SKM-1 treated with dmso at 0.1 percent for 144 hours (cell line): ENCODE measurements at regions not wholly inside any gene's neighbourhood (a gene's known extent, or its start where the extent isn't known, plus 50 kb on each side); places are given as distances from the start of the nearest gene placed in this dataset.

Experiments
- DNase-seq: peaks from one replicate; lab custom pipeline; 2025; ENCODE audit not compliant: unreplicated experiment; lab: John Stamatoyannopoulos, UW

GRCh38 chr1:224486801-224487583 is 52.4 kb upstream of the WDR26 start:
- DNase-seq = no peak

- no peak for DNase-seq
Measured at GRCh38 chr1:224488806-224489499, 54.4 kb upstream of the WDR26 start.

DNA sequence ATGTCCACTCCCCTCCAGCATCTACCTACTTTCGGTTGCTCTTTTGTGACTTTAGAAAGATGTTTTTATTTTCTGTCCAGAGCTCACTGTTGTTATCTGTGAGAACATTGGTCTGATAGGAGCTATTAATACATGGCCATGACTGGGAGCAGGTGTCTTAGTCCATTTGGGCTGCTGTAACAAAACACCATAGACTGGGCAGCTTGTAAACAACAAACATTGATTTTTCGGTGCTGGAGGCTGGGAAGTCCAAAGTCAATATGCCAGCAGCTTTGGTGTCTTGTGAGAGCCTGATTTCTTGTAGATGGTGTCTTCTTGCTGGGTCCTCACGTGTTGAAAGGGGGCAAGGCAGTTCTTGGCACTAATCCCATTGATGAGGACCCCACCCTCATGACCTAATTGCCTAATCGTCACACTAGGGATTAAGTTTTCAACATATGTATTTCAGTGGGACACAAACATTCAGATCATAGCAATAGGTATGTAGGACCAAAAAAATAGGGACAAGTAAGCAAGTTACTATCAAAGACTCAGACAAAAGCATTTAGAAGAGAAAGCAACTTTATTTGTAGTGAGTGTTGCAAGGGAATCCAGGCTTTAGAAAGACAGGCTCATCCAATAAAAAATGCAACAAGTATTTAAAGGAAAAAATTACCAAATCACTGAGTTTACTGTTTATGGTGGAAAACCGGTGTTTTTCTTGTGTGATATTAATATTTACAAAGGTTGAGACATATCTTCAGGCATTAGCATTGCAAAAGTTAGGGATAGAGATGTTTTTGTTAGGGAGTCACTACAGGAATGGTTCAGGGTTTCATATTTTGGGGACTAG is 55.2 kb upstream of the WDR26 start:
- no peak for DNase-seq

DNA sequence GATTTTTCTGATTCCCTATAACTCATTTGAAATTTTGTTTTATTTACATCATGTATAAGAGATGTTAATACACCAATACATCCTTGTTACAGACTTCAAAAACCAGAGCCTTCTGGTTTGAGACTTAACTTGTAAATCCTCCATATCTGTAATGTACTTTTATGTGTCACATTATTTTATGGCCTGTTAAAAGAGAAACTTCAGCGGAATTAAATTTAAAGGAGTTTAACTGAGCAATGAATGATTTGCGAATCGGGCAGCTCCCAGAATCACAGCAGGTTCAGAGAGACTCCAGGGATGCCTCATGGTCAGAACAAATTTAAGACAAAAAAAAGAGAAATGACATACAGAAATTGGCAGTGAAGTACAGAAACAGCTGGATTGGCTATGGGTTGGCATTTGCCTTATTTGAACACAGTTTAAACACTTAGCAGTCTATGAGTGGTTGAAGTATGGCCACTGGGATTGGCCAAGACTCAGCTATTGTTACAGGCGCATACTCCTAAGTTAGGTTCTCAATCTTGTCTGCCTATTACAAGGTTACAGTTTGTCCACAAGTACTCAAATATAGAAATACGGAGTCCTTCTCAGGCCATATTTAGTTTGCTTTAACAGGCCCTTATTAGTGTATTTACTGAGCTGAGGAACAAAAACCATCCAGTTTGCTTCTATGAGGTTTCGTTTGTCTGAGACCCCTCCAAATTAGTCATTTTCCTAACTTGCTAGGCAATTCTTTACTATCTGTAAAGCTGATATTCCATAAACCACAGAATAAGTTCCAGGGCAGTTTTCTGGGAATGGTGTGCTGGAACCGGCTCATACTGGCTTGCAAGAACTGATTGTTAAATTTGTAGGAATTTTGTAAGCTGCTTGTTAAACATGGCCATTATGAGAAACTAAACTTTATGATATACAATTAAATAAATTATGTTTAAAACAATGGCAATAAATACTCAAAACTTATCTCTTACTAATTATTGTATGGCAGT is 56.2 kb upstream of the WDR26 start:
- DNase-seq = no peak

GRCh38 chr1:224492015-224492414 is 57.4 kb upstream of the WDR26 start:
- no peak for DNase-seq

DNA sequence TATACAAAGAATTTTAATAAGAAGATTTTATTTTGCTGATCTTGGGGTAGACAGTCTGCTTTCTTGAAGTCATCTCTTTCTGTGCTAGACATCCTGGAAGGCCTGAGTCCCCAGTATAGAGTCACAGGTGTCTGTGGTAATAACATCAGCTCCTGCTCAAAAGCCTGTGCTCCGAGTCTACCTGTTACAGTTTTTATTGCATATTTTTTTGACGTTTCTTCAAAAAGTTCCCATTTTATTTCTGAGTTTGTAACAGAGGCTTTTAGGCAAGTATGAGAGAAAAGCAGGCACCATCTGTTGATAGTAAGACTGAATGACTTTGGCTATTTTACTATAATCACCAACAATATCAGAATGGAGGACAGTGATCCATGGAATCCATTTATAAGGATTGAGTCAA is 58.0 kb upstream of the WDR26 start:
- no peak for DNase-seq

DNA sequence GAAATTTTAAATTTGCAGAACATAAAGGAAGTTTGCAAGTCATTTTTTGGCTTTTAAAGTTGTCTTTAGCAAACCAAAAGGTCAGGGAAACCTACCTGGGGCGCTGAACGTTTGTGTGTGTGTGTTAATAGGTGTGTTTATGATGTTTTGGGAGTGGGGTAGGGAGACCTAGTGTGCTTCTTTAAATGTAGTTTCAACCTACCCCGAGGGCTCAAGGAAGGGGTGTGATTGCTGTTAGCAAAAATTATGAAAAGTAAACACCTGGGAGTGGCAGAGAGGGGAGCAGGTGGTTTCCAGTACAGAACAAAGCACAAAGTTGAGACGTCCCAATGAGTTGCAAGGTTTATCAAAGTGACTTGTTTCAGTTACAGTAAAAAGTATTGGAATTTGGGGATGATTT is 58.7 kb upstream of the WDR26 start:
- no peak for DNase-seq

- no peak for DNase-seq
Measured at GRCh38 chr1:224494343-224494742, 59.7 kb upstream of the WDR26 start.

DNA sequence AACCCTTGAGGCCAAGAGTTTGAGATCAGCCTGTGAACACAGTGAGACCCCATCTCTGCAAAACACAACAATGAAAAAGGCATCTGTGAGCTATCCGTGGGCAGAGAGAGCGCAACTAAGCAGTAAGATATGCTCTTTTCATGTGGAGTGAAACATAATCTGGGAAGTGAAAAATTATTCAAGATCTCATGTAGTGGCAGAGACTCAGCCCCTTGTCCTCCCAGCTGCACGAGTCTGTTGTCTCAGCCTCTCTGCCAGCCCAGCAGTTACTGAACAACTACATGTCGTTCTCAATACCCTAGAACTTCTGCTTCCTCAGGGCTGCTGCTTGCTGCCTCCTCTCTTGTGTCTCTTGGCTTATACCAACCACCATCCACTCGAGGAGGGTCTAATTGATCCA is 61.3 kb upstream of the WDR26 start:
- DNase-seq = no peak

DNA sequence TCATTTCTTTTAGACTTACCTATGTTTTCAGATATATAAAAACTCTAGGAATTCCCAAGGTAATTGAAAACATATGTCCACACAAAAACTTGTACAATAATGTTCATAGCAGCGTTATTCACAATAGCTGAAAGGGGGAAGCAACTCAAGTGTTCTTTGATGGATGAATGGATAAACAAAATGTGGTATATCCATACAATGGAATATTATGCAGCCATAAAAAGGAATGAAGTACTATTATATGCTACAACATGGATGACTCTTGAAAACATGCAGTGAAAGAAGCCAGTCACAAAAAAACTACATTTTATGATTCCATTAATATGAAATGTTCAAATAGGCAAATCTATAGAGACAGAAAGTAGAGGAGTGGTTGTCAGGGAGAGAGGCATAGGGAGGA is 62.2 kb upstream of the WDR26 start:
- DNase-seq = no peak

DNA sequence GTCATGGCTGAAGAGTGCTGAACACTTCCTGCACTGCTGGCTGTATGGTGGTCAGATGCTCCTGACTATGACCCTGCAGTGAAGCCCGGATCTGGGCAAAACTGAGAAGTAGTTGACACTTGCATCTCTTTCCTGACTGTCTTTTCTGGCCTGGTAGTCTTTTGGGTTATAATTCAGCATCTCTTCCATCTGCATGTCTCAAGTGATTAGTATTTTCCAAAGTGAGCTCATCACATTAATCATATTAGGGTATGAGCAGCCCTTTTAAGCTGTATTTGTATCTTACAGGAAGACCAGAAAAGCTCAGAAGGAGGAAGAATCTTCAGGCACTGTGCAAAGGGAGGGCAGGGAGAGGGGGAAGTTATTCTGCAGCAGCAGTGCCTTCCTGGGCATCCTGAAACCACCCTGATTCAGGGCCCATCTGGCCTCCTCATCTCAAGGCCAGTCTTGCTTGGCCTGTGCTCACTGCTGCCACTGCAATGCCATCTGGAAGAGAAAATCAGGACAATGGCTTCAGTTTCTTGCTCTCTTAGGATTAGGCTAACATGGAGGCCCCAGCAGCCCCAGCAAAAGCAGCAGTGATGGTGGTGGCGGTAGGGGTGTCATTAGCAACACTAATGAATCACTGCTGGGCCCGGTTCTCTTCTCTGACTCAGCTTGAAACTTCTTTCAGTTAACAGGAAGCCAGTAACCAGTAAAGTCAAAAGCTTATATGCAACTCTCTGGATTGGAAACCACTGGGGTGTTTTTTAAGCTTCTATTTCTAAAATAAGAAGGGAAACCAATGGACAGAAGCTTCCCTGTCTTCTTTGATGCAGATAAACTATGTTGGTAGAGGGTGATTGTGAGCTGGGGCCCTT is 63.3 kb upstream of the WDR26 start:
- peak; percentile 87 for DNase-seq

GRCh38 chr1:224498574-224499170 is 64.1 kb upstream of the WDR26 start:
- no peak for DNase-seq

DNA sequence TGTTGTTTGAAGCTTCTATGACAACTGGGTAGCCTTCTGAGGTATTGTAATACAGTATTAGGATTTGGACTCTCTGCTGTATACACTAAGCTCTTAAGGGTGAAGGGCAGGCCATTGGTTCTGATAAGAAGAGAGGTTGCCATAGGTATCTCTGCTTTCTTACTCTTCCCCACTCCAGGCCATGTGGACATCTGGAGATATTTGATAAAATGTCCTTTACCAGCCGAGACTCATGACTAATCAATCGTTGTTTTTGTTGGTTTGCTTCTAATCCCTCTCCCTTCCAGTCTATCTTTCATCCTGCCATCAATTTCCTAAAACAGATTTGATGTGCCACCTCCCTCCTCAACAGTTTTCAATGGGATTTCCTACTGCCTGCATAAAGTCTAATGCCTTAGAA is 64.6 kb upstream of the WDR26 start:
- DNase-seq = no peak

GRCh38 chr1:224500796-224501195 is 66.2 kb upstream of the WDR26 start:
- DNase-seq = no peak

- no peak for DNase-seq
Measured at GRCh38 chr1:224501836-224502235, 67.2 kb upstream of the WDR26 start.

GRCh38 chr1:224502459-224503160 is 68.0 kb upstream of the WDR26 start:
- peak; percentile 59 for DNase-seq

GRCh38 chr1:224503161-224504118 is 68.8 kb upstream of the WDR26 start:
- DNase-seq = peak; percentile 99
